Heart right ventricle (tissue), 16 donors: ENCODE measurements at regions not wholly inside any gene's neighbourhood (a gene's known extent, or its start where the extent isn't known, plus 50 kb on each side); places are given as distances from the start of the nearest gene placed in this dataset.

Experiments used
- ATAC-seq, 8 donors: fragments of 200-7000 bp; cut with Tn5 transposase; one replicate each; pipeline ENCODE4 v1.9.1; 2020; ENCODE audit warnings: mild to moderate bottlenecking in 8 of 8, moderate library complexity in 8 of 8, moderate number of reproducible peaks in 1 of 8
- DNase-seq, 2 donors: peaks; one replicate each; pipeline ENCODE4 v3.0.0-alpha.2; 2020
- H3K27ac ChIP-seq, 10 donors: fragments of 200-600 bp; sonication (generic) in 2 of 10; one replicate each; pipeline versions ENCODE4 v1.5.0 to v1.8.0; 2020 to 2022; ENCODE audit warnings: mild to moderate bottlenecking in 3 of 10
- H3K27me3 ChIP-seq, 7 donors: fragments of 200-600 bp; one replicate each; pipeline ENCODE4 v1.8.0; 2021 to 2022; ENCODE audit warnings: mild to moderate bottlenecking in 2 of 7
- H3K36me3 ChIP-seq, 9 donors: fragments of 200-600 bp; sonication (generic) in 1 of 9; one replicate each; pipeline versions ENCODE4 v1.5.0 to v1.8.0; 2020 to 2022; ENCODE audit warnings: mild to moderate bottlenecking in 2 of 9
- H3K4me1 ChIP-seq, 9 donors: fragments of 200-600 bp; sonication (generic) in 1 of 9; one replicate each; pipeline versions ENCODE4 v1.5.0 to v1.8.0; 2020 to 2022; ENCODE audit warnings: mild to moderate bottlenecking in 4 of 9
- H3K4me3 ChIP-seq, 10 donors: fragments of 200-600 bp; sonication (generic) in 2 of 10; one replicate each; pipeline versions ENCODE4 v1.5.0 to v1.8.0; 2020 to 2022; ENCODE audit warnings: mild to moderate bottlenecking in 7 of 10, moderate library complexity in 2 of 10
- H3K9me3 ChIP-seq, 11 donors: fragments of 200-600 bp in 10 of 11; sonication (generic) in 2 of 11; one replicate each; pipeline versions ENCODE4 v1.5.0 to v1.8.0; 2013 to 2022; ENCODE audit warnings: mild to moderate bottlenecking in 2 of 11, control low read depth in 1 of 11, moderate library complexity in 1 of 11
- CTCF ChIP-seq, 9 donors: fragments of 200-600 bp; sonication (generic) in 2 of 9; IDR thresholded peaks; one replicate each; pipeline versions ENCODE4 v1.5.0 to v1.8.0; 2021 to 2022; ENCODE audit warnings: antibody characterized with exemption in 9 of 9, mild to moderate bottlenecking in 5 of 9, moderate library complexity in 1 of 9
- WGBS, 2 donors: extraction: QIAGEN DNeasy Blood & Tissue Kit; methylation state at CpG; one replicate each; pipeline ENCODE4 v1.1.7; 2013; ENCODE audit warnings: inconsistent platforms in 1 of 2; 5-methylcytosine and 5-hydroxymethylcytosine counted together
- intact Hi-C, 10 donors: fragments of 100-400 bp; cut with DNase I; formaldehyde crosslinking; loops; one replicate each; pipeline versions ENCODE4 v1.11.1 to v1.14.2; 2022
- donor health status: Arrhythmogenic right ventricular cardiomyopathy.
- donor health status: ischemic (EF 13 %, LVEDD 7.1; RV severe dilation, severe dysfunction).
- donor health status: healthy with polysubstance abuse.
- donor health status: DM: no; HTN: yes; CAD: no.
- donor health status: DM: no; HTN: no; CAD: no.
- donor health status: ischemic (EF 25% LVEDD 6.9; RV normal size, moderate dysfunction).
- donor health status: ischemic (EF 25% LVEDD 5.7; RV mildly dilated, moderate dysfunction).
- donor health status: healthy.
- donor health status: DM: yes; HTN: yes; CAD: no.
- donor health status: Ischemic cardiomyopathy.
- donor health status: ischemic (EF 35%, LVEDD 5.7; RV mildly dilated, moderate dysfunction).
- donor health status: nonischemic (EF 11% LVEDD 7.7; RV severe dilation, severe dysfunction).
- donor health status: DM: yes; HTN: yes; CAD: no.
- donor health status: PGD.
- donor health status: ischemic (EF 29% LVEDD 5.4; RV normal size, mild dysfunction).
- donor health status: nonischemic (EF 23%, LVEDD 6.1; RV moderate dilation, normal function).

- no peak overlapping the region for H3K27ac ChIP-seq
- H3K4me1 ChIP-seq: no peaks in the 10 kb centered on the region
- peaks cover 0 to under 1% (median 0%) of the 10 kb centered on the region in 11 donors for H3K9me3 ChIP-seq
- H3K27me3 ChIP-seq: no peaks in the 10 kb centered on the region
- intact Hi-C loops: no loop called here
- DNase-seq (no peak), ATAC-seq (no peak)
- no peaks in the 10 kb centered on the region for H3K36me3 ChIP-seq
- H3K4me3 ChIP-seq: no peak overlapping the region
- TF ChIP-seq CTCF (IDR thresholded peaks at IDR 0.05): no peak
- WGBS, 2 donors: 60 to 75% methylated on average over 2 of the region's 2 CpGs
Observed at GRCh38 chr2:228614741-228615140, 433.3 kb upstream of the SPHKAP start.

- ATAC-seq: no peak
- DNase-seq: no peak
- Histone ChIP-seq H3K27me3 (no peaks in the 10 kb centered on the region), H3K27ac (no peak overlapping the region), H3K9me3 (peaks cover 0 to 15% (median 0%) of the 10 kb centered on the region in 11 donors), H3K36me3 (no peaks in the 10 kb centered on the region), H3K4me1 (no peaks in the 10 kb centered on the region), H3K4me3 (no peak overlapping the region)
- TF ChIP-seq CTCF (IDR thresholded peaks at IDR 0.05): no peak
- WGBS, 2 donors: 83 to 87% methylated on average over 8 of the region's 8 CpGs
- intact Hi-C loops: no loop called here
Observed at GRCh38 chr2:228613133-228613850, 431.8 kb upstream of the SPHKAP start.

- H3K27ac ChIP-seq: no peak overlapping the region
- no peaks in the 10 kb centered on the region for H3K36me3 ChIP-seq
- H3K4me3 ChIP-seq: no peak overlapping the region
- no peak for ATAC-seq
- no peak for DNase-seq
- TF ChIP-seq CTCF (IDR thresholded peaks at IDR 0.05): no peak
- intact Hi-C loops: no loop called here
- H3K9me3 ChIP-seq: peaks cover 0 to 22% (median 0%) of the 10 kb centered on the region in 11 donors
- WGBS, 2 donors: 92 to 94% methylated on average over 1 of the region's 1 CpG
- no peaks in the 10 kb centered on the region for H3K4me1 ChIP-seq
- no peaks in the 10 kb centered on the region for H3K27me3 ChIP-seq
Observed at GRCh38 chr2:228611171-228611570, 429.7 kb upstream of the SPHKAP start.

- H3K4me3 ChIP-seq: no peak overlapping the region
- H3K9me3 ChIP-seq: no peaks in the 10 kb centered on the region
- ATAC-seq: no peak
- intact Hi-C loops: no loop called here
- H3K4me1 ChIP-seq: no peaks in the 10 kb centered on the region
- 45 to 59% methylated on average over 2 of the region's 2 CpGs for whole genome bisulfite sequencing, 2 donors
- TF ChIP-seq CTCF (IDR thresholded peaks at IDR 0.05): no peak
- no peak for DNase-seq
- H3K36me3 ChIP-seq: no peaks in the 10 kb centered on the region
- H3K27me3 ChIP-seq: no peaks in the 10 kb centered on the region
- H3K27ac ChIP-seq: no peak overlapping the region
Observed at GRCh38 chr2:228602288-228602687, 420.8 kb upstream of the SPHKAP start.
